SK-N-DZ (cell line): ENCODE measurements at regions not wholly inside any gene's neighbourhood (a gene's known extent, or its start where the extent isn't known, plus 50 kb on each side); places are given as distances from the start of the nearest gene placed in this dataset.

Experiments
- DNase-seq: peaks from one replicate; pipeline ENCODE4 v3.0.0-alpha.2; 2015; ENCODE audit warnings: low spot score

GRCh38 chr4:35757836-35758235 is 486.5 kb downstream of the ARAP2 start:
- DNase-seq, result no peak

- no peak for DNase-seq
Observed at GRCh38 chr4:35760807-35761206, 483.5 kb downstream of the ARAP2 start.

- no peak for DNase-seq
Observed at GRCh38 chr4:35771571-35771970, 472.7 kb downstream of the ARAP2 start.

- DNase-seq, result no peak
Observed at GRCh38 chr4:35772291-35772690, 472.0 kb downstream of the ARAP2 start.

- DNase-seq, result no peak
Observed at GRCh38 chr4:35789899-35790574, 454.3 kb downstream of the ARAP2 start.

GRCh38 chr4:35793045-35793722 is 451.1 kb downstream of the ARAP2 start:
- no peak for DNase-seq

- DNase-seq, result no peak
Observed at GRCh38 chr4:35793766-35794165, 450.5 kb downstream of the ARAP2 start.

- no peak for DNase-seq
Observed at GRCh38 chr4:35800669-35801068, 443.6 kb downstream of the ARAP2 start.

GRCh38 chr4:35802644-35803043 is 441.7 kb downstream of the ARAP2 start:
- no peak for DNase-seq

GRCh38 chr4:35818520-35818919 is 425.8 kb downstream of the ARAP2 start:
- no peak for DNase-seq

GRCh38 chr4:35820003-35820402 is 424.3 kb downstream of the ARAP2 start:
- no peak for DNase-seq

- DNase-seq, result no peak
Observed at GRCh38 chr4:35824231-35824630, 420.1 kb downstream of the ARAP2 start.

GRCh38 chr4:35835893-35836292 is 408.4 kb downstream of the ARAP2 start:
- DNase-seq, result no peak

GRCh38 chr4:35836596-35836995 is 407.7 kb downstream of the ARAP2 start:
- no peak for DNase-seq

GRCh38 chr4:35867057-35867456 is 377.3 kb downstream of the ARAP2 start:
- DNase-seq, result no peak

GRCh38 chr4:35872273-35872672 is 372.0 kb downstream of the ARAP2 start:
- no peak for DNase-seq

GRCh38 chr4:35879479-35879878 is 364.8 kb downstream of the ARAP2 start:
- peak; percentile 18 for DNase-seq

GRCh38 chr4:35883108-35883507 is 361.2 kb downstream of the ARAP2 start:
- DNase-seq, result no peak

GRCh38 chr4:35884714-35885480 is 359.4 kb downstream of the ARAP2 start:
- DNase-seq, result no peak

GRCh38 chr4:35897808-35898207 is 346.5 kb downstream of the ARAP2 start:
- DNase-seq, result no peak

GRCh38 chr4:35900286-35901243 is 343.7 kb downstream of the ARAP2 start:
- DNase-seq, result no peak

- no peak for DNase-seq
Observed at GRCh38 chr4:35912174-35912573, 332.1 kb downstream of the ARAP2 start.
